NCI-H146 treated with DMSO at 0.1 percent for 48 hours (cell line): ENCODE measurements at regions not wholly inside any gene's neighbourhood (a gene's known extent, or its start where the extent isn't known, plus 50 kb on each side); places are given as distances from the start of the nearest gene placed in this dataset.
"Not testable (repeated sequence)": the region's sequence is repeated elsewhere in the genome, so short reads cannot be mapped to it uniquely, and the experiment has no call there.

ENCODE experiments used
- DNase-seq: peaks from one replicate; lab custom pipeline; 2025; ENCODE audit not compliant: unreplicated experiment; lab: John Stamatoyannopoulos, UW

DNA sequence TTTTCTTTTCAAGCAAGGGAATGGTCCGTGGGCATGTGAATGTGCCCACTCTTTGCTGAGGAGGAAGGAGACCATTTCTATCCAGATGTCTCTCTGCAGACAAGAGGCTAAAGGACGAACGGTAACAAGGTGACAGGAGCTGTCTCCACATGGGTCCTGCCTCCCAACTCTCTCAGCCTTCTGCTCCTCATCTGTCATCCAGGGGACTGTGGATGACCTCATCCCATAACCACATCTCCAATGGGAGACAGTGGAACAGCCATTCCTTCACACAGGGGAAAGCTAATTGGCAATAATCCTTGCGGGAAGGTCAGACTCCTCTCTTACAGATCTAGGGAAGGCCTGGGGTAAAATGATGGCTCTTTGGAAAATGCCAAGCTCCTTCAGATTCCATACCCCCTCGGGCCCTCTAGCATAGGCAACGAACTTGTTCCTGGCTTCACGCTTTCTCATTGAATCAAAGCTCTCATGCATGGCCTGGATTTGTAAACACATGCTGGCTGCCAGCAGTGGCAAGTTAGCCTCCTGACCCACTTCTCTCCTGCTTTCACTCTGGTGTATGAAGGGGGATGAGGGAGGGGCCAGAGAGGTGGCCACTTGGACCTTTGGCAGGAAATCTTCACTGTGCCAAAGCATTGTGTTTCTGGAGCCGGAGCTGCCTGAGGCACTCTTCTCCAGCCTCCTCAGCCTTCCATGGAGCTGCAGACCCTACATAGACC lies 65.8 kb upstream of the IKBKE start:
- DNase-seq = not testable (repeated sequence)

DNA sequence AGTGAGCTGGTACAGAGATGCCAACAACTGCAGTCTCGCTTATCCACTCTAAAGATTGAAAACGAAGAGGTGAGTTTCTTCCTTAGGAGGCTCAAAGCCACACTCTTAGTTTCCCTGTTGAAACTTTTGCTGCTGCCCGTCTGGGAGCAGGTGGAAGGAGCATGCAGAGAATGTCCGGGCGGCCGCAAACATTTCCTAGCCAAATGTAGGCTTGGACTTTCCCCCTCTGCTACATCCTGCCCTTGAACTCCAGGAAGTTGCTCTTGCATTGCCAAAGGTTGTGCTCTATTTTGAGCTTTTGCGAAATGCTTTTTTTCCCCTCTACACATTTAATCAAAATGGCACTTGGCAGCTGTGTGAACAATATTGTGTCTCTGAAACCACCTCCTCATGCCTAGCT lies 65.0 kb upstream of the IKBKE start:
- DNase-seq = not testable (repeated sequence)

DNA sequence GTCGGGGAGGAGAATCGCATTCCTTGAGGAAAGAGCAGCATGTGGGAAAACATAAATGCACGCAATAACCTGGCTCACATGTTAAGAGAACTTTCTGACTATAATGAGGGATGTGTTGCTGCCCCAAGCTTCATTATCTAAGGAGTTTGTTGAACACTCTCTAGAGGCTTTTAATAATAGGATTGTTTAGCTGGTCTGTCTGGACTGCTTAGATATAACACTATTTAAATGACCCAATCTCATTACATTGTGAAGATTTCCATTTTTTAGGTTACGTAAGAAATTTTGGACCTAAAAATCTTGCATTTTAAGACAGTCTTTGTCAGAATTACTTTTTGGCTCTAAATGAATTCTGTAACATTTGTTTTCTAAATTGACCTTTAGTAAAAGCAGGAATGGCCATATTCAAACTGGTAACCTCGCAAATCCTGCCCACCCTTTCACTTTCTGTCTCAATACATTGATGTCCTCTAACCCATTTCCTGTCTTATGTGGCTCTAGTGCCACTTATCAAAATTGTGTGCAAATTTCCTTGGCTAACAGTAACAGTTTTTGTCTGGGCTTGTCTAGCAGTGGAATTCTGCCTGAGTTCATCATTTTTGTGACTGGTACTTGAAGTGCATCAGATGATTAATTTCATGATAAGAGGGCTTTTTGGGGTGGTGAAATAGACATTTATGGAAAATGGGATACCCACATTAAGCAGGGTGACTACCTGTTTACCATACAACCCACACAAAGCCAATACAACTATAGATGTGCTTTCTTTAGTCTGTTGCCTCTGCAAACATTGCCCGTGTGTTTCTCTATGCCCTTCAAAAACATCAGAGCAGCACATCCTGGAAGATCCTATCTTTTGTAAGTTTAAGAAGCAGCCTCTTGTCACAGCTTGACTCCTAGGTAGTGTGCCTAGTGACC lies 61.6 kb upstream of the IKBKE start:
- DNase-seq = not testable (repeated sequence)

DNA sequence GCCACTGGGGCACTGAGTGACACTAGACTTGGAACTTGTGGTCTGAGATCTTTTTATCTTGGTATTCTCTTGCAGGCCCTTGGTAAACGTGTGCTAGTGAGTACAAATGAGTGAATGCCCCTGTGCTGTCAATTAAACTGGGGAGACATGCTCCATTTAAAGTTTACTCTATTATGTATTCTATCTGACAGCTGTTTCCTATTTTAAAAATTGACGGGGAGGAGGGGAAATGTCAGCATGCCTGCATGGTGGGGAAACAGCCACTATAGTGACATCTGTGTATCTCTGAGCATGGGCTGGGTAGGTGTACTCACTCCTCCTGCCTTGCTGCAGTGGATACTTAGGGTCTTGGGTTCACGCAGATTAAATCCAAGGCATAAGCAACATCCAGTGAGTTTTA lies 59.0 kb upstream of the IKBKE start:
- DNase-seq = no peak

DNA sequence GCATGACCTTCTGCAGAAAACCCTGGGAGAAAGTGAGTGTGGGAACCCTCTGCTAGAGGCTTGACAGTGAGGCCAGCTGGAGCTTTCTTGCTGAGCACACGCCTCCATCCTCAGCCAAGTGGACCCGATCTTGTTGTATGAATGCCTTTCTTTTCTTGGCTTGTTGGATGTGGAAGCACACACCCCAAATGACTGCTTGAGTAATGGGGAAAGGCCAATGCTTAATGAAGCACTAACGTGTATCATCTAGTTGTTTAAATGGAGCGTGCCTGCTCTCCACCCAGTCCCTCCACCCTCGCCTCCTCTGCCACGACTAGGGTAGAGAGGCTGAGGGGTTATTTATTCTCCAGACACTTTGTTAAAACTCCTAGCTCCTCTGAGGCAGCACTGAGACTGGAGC lies 54.3 kb upstream of the IKBKE start:
- DNase-seq = no peak

DNA sequence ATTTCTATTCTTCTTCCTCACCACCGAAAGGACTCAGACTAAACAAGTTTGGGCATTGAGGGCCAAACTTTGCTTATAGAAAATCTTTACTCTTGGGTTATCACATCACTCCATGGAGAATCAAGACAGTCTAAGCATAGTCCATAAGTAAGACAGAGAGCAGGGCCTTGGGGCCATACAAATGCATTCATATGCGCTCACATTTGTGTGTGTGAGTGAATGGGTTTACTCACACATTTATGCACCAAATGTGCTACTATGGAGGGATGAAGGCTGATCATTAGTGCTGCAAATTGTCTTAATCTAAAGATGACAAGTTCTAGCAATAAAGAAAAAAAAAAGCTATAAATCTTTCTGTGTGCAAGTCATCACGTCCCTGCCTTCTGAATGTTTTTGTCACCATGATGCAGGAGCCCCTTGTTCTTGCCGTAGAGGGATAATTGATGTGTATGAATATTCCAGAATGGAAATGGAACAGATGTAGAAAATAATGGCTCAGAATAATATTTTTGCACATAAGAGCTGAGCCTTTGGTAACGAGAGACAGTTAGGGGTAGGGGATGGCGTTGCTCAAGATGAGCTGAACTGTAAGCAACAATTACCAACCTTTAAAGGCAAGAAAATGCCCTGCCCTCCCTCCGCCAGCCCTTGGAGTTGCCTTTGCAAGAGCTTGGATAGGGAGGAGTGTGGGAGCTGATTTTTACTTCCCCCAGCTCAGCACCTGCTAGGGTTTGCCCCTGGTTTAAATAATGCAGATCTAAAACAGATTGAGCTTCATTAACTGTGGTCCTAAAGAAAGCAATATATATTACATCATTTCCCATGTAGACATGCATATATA lies 52.3 kb upstream of the IKBKE start:
- no peak for DNase-seq

DNA sequence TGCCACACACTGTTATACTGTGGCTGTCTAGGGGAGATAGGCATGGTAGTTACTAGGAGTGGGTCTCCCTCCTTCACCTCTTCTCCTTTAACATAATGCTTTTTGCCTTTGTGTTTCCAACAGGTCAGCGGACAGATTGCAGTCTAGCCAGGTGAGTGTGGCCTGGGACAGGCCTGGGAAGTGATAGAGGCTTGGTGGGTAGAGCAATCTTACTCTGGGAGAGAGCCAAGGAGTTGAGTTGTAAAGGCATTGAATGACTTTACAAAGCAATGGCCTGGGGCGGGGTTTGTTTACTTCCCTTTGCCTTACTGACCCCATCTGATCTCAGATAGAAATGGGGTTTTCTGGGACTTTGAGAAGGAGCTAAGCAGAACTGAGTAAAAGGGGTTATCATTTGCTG lies 51.0 kb upstream of the IKBKE start:
- DNase-seq = no peak

DNA sequence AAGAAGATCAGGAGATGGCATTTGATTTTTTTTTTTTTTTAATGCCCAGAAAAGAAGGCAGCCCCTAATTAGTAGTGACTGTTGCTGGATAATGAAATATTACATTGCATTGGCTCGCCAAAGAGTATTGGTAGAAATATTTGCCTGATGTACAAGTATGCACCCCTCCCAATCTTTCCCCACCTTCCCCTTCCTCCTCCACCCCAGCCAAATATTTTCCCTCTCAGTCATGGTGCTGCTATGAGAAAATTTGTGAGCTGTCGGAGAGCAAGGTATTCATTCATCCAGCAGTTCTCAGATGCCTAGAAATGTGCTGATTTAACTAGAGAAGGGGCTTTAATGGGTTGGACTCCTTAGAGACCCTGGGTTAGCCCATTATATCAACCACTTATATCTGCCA lies 50.5 kb upstream of the IKBKE start:
- DNase-seq = no peak

DNA sequence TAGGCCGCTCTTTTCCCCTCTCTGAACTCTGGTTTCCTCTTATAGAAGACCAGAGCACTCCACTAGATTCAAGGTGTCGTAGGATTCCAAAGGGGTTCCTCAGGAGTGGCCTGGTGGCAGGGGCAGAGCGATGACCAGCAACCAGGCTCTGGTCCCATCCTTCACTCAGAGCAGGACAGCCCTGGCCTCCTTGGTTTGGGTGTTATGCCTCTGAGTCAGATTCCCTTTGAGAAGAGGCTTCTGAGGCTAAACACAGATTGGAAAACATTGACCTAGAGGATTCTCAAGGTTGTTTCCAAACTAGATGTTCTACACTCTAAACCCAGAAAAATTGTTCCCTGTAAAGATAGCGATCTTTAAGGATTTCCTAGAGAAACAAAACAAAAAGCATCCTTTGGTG lies 49.8 kb upstream of the IKBKE start:
- DNase-seq = no peak
